GM18858 (cell line): ENCODE measurements at regions not wholly inside any gene's neighbourhood (a gene's known extent, or its start where the extent isn't known, plus 50 kb on each side); places are given as distances from the start of the nearest gene placed in this dataset.
"Not testable (repeated sequence)": the region's sequence is repeated elsewhere in the genome, so short reads cannot be mapped to it uniquely, and the experiment has no call there.

Source experiments
- ATAC-seq: cut with Tn5 transposase; IDR thresholded peaks from one replicate; pipeline ENCODE4 v1.9.1; 2021; ENCODE audit not compliant: unreplicated experiment

- ATAC-seq, result no peak
Measured at GRCh38 chr7:152504816-152505215, 69.0 kb upstream of the KMT2C start.

DNA sequence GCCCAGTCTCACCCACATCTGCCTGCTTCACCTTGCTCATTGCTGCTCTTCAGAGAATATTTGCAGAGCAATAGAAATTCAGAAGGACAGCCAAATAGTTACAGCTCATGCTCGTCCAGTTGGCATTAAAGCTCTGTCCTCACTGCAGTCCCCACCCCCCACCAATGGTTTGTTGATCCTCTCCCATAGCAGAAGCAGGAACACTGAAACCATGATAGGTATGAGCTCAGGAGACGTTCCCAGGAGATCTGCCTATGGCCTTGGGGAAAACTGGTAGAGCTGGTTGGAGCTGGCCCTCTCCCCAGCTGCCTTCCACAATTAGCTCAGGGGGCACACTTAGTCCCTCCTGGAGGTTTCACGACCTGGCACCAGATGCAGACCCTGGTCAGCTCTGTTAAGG, 68.6 kb upstream of the KMT2C start:
- ATAC-seq, result no peak

DNA sequence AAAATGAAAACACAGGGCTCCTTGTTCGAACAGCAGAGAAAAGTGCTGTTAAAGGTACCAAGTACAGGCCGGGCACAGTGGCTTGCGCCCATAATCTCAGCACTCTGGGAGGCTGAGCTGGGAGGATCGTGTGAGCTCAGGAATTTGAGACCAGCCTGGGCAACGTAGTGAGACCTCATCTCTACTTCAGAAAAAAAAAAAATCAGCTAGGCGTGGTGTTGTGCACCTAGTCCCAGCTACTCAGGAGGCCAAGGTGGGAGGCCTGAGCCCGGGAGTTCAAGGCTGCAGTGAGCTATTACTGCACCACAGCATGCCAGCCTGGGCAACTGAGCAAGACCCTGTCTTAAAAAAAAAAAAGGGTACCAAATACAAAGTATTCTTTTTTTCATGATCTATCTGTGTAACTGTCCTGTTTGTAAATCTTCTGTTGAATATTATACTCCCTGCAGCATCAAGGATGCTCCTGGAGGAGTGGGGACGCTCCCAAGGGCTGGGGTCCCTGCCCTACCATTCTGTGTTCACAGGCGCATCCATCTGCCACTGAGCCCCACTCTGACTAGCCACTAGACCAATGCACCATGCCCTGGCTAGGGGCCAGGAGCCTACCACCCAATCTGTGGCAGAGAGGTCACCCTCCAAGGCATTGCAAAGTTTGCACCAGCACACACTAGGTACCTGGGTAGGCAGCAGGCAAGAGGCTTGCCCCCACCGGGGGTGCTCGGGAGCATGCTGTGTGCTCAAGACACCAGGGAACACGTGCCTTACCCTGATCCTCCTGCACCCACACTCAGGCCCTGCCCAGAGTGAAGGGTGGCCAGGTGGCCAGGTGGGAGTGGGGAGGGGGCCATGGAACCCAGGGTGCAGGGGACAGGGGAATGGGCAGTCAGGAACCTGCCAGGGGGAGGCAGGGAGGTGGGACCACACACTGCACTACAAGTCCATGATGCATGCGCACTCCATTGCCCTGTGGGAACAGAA, 67.3 kb upstream of the KMT2C start:
- no peak for ATAC-seq

DNA sequence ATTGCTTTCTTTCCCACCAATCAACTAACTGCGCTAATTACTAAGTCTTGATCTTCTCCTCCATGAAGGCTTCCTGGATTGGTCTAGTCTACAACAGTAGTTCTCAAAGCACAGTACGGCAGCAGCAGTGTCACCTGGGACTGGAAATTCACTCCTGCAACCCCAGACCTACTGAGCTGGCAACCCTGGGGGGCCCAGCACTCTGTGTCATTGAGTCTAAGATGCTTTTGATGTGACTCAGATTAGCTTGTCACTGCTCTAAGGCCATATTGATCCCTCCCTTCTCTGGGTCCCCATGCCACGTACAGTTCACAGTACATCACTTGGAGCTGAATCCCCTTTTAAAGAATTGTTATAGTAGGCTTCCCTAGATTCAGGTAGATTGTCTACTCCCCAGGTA, 65.7 kb upstream of the KMT2C start:
- ATAC-seq, result no peak

DNA sequence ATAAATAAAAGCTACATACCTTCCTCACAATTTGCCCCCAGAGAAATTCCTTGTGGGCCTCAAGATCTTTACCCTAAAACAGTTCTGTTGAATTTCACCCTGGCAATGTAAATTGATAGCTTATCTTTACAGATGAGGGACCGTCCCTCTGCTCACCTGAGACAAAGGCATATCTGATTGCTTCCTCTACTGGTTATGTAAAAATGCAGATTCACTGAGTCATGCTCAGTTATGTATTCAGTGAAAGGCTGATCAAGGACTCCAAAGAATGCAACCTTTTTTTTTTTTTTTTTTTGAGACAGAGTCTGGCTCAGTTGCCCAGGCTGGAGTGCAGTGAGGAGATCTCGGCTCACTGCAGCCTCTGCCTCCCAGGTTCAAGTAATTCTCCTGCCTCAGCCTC, 64.2 kb upstream of the KMT2C start:
- not testable (repeated sequence) for ATAC-seq

GRCh38 chr7:152495867-152496266, 60.1 kb upstream of the KMT2C start:
- ATAC-seq, result no peak

DNA sequence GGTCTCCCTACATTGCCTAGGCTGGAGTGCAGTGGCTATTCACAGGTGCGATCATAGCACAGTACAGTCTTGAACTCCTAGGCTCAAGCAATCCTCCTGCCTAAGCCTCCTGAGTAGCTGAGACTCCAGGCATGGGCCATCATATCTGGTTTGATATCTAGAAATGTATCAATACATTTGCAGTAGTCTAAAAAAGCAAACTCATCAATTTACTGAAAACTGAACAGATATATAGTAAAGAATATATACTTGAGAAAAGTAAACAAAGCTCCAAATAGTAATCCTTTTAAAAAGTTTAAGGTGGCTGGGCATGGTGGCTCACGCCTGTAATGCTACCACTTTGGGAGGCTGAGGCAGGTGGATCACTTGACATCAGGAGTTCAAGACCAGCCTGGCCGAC, 57.1 kb upstream of the KMT2C start:
- ATAC-seq, result no peak

GRCh38 chr7:152489044-152489443, 53.2 kb upstream of the KMT2C start:
- no peak for ATAC-seq

DNA sequence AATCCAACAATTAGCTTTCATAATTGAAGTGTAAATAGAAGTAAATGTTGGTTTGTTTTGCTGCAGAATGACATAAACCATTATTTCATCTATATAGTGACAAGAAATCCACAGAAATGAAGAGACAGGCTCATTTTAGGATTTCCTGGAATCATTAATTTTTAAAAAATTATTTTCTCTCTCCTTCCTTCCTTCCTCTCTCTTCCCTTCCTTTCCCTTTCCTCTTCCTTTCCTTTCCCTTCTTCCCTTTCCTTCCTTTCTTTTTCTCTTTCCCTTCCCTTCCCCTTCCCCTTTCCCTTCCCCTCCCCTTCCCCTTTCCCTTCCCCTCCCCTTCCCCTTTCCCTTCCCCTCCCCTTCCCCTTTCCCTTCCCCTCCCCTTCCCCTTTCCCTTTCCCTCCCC, 51.2 kb upstream of the KMT2C start:
- no peak for ATAC-seq

GRCh38 chr7:152485826-152486225, 50.0 kb upstream of the KMT2C start:
- no peak for ATAC-seq
